ENCODE measurements at regions not wholly inside any gene's neighbourhood (a gene's known extent, or its start where the extent isn't known, plus 50 kb on each side); places are given as distances from the start of the nearest gene placed in this dataset.

DNA sequence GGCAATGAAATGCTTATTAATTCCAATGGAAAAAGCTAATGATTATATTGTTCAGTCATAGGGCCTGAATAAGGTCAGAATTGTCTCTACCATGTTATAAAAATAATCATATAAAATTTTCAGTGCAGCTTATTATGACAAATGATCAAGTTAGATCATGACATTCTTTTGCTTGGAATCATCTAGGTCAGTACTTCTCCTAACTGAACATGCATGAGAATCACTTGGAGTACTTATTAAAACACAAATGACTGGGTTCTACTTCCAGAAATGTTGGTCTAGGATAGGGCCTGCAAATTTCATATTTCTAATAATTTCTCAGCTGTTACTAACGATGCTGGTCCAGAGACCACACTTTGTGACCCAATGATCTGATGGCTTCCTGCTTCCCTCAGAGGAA lies 806.0 kb upstream of the ZNF608 start:
- TF ChIP-seq CTCF (IDR thresholded peaks at IDR 0.05) (no peak), POLR2A (IDR thresholded peaks at IDR 0.05) (no peak)
